Type B pancreatic cell (in vitro differentiated cells): ENCODE measurements at regions not wholly inside any gene's neighbourhood (a gene's known extent, or its start where the extent isn't known, plus 50 kb on each side); places are given as distances from the start of the nearest gene placed in this dataset.
A peak's percentile ranks its signal among the peaks of the same experiment; 100 is the strongest.

Experiments used
- DNase-seq: peaks from one replicate; pipeline ENCODE4 v3.0.0; 2021; ENCODE audit warnings: mixed read lengths; ENCODE audit not compliant: unreplicated experiment; ENCODE audit errors: extremely low spot score
- H3K27ac Mint-ChIP-seq: 2 replicates; pipeline ENCODE4 v1.8.0; 2021; ENCODE audit warnings: mild to moderate bottlenecking, mixed read lengths
- H3K27me3 Mint-ChIP-seq: 2 replicates; pipeline ENCODE4 v1.8.0; 2021; ENCODE audit warnings: mixed read lengths
- H3K36me3 Mint-ChIP-seq: 2 replicates; pipeline ENCODE4 v1.8.0; 2021; ENCODE audit warnings: mixed read lengths
- H3K4me1 Mint-ChIP-seq: one replicate; pipeline ENCODE4 v1.8.0; 2021; ENCODE audit warnings: mixed read lengths; ENCODE audit not compliant: unreplicated experiment
- H3K4me3 Mint-ChIP-seq: 2 replicates; pipeline ENCODE4 v1.8.0; 2021; ENCODE audit warnings: mild to moderate bottlenecking, mixed read lengths
- H3K9me3 Mint-ChIP-seq: 2 replicates; pipeline ENCODE4 v1.8.0; 2021; ENCODE audit warnings: mixed read lengths
- TF ChIP-seq, protein P1 (sequence below): fragments of 200-600 bp; sonication (generic); conservative IDR thresholded peaks from 2 replicates; pipeline ENCODE4 v1.5.0; 2021; ENCODE audit warnings: antibody characterized with exemption, mild to moderate bottlenecking

DNA sequence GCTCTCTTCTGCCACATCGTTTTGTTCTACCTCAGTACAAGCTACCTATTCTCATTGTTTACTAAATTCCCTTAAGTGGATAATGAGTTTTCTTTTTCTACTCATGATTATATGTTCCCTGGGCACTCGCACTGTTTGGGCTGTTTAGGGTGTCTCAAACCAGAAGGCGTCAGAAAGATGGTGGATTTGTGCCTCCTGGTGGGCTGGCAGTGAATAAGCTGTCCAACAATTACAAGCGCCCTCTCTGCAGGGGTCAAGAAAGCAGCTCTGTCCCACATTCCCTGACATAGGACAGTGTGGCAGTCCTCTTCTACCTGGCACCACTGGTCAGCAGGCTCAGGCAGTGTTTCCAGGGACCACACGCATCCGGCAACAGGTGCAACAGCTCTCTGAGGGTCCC is 173.4 kb upstream of the PPP2R3A start:
- TF ChIP-seq, protein P1, sequence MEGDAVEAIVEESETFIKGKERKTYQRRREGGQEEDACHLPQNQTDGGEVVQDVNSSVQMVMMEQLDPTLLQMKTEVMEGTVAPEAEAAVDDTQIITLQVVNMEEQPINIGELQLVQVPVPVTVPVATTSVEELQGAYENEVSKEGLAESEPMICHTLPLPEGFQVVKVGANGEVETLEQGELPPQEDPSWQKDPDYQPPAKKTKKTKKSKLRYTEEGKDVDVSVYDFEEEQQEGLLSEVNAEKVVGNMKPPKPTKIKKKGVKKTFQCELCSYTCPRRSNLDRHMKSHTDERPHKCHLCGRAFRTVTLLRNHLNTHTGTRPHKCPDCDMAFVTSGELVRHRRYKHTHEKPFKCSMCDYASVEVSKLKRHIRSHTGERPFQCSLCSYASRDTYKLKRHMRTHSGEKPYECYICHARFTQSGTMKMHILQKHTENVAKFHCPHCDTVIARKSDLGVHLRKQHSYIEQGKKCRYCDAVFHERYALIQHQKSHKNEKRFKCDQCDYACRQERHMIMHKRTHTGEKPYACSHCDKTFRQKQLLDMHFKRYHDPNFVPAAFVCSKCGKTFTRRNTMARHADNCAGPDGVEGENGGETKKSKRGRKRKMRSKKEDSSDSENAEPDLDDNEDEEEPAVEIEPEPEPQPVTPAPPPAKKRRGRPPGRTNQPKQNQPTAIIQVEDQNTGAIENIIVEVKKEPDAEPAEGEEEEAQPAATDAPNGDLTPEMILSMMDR = peak; percentile 59

DNA sequence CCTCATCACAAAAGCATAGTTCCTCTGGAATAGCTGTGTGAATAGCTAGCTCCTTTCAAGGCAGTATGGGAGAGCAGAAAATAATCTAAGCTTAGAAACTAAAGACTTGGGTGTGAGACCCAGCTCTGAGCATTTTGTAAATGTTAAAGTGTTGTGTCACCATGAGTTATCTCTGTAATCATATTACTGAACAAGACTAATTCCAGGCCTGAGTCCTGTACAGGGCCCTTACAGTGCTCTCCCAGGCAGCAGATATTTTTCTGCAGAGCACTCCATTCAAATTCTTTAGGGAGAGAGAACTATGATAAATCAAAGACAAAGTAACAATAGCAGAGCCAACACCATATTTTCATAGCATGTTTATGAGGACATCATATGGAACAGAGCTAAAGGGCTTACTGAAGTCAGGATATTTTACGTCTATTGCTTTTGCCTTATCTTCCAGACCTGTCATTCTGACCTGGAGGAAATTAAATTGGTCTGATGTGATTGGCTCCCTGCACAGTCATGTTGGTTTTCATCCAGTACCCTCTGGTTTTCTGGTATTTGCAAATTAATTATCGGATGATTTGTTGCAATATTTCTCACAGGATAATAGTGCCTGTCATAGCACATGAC is 172.6 kb upstream of the PPP2R3A start:
- H3K27me3 Mint-ChIP-seq = peaks cover 26% of the 10 kb centered on the region
- no peak overlapping the region for H3K4me3 Mint-ChIP-seq
- no peak for DNase-seq
- H3K4me1 Mint-ChIP-seq = no peaks in the 10 kb centered on the region
- H3K9me3 Mint-ChIP-seq = no peaks in the 10 kb centered on the region
- H3K36me3 Mint-ChIP-seq = no peaks in the 10 kb centered on the region
- no peak overlapping the region for H3K27ac Mint-ChIP-seq
- TF ChIP-seq, protein P1 = no peak

More for the DNA sequence above, 173.4 kb upstream of the PPP2R3A start:
- Mint-ChIP-seq H3K4me3 (no peak overlapping the region), H3K9me3 (no peaks in the 10 kb centered on the region), H3K27ac (no peak overlapping the region), H3K27me3 (peaks cover 30% of the 10 kb centered on the region), H3K4me1 (no peaks in the 10 kb centered on the region), H3K36me3 (no peaks in the 10 kb centered on the region)
- no peak for DNase-seq

DNA sequence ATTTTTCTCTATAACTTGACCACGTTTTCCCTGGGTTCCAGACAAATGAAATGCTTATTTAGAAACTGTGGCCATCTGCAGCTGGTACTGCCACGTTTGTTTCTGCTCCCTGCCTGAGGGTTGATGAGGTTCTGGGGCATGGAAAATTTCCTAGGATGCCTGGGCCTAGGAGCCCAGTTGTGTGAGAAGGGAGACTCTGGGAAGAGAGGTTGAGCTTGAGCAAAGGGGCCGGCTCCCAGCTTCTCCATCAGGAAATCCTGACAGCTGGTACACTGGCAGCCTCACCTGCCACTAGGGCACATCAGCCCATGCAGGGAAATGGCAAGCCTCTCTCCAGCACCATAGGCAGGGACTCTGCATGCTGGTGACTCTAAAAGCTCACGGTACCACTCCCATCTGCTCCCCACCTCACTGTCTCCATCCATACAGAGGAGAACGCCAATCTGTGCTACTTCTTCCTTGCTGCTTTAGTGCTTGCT is 165.4 kb upstream of the PPP2R3A start:
- TF ChIP-seq, protein P1 = no peak
- no peak for DNase-seq
- H3K27me3 Mint-ChIP-seq = peaks cover 28% of the 10 kb centered on the region
- no peak overlapping the region for H3K27ac Mint-ChIP-seq
- H3K9me3 Mint-ChIP-seq = no peaks in the 10 kb centered on the region
- H3K4me1 Mint-ChIP-seq = no peaks in the 10 kb centered on the region
- no peaks in the 10 kb centered on the region for H3K36me3 Mint-ChIP-seq
- H3K4me3 Mint-ChIP-seq = no peak overlapping the region

DNA sequence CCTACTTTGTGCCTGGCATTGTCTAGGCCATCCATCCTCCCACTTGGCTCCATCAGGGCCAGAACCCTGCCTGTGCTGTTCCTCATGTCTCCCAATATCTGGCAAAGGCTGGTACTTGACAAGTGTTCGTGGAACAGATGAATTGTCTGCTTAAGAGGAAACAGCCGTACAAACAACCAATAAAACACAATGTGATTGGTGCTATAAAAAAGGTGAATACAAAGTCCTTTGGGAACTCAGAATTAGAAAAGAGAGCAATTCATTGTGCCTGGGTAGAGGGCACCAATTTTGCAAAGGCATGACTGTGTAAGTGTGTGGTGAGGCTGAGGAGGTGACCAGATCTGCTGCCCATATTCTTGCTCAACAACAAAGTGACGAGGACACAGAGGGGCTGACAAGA is 164.5 kb upstream of the PPP2R3A start:
- TF ChIP-seq, protein P1 = no peak
- Mint-ChIP-seq H3K4me3 (no peak overlapping the region), H3K9me3 (no peaks in the 10 kb centered on the region), H3K27ac (no peak overlapping the region), H3K4me1 (no peaks in the 10 kb centered on the region), H3K36me3 (no peaks in the 10 kb centered on the region), H3K27me3 (peaks cover 27% of the 10 kb centered on the region)
- DNase-seq = no peak

DNA sequence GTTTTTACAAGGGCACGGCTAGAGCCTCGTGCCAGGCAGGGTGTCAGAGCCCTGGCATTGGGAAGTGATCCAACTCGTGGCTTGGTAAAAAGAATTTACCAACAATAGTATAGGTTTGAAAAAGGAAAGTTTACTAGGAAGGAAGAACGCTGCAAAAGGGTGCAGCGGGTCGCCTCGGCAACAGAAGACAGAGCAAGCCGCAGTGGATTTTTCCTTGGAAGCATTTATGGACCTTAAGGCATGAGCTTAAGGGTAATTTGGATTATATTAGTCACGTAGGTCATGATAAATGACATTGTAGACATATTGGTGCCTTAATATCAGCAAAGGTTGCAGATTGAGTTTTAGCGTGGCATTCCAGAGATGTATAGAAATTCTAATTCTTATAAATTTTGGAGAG is 163.4 kb upstream of the PPP2R3A start:
- no peak for DNase-seq
- peaks cover 27% of the 10 kb centered on the region for H3K27me3 Mint-ChIP-seq
- H3K27ac Mint-ChIP-seq = no peak overlapping the region
- no peaks in the 10 kb centered on the region for H3K9me3 Mint-ChIP-seq
- TF ChIP-seq, protein P1 = no peak
- H3K4me1 Mint-ChIP-seq = no peaks in the 10 kb centered on the region
- no peaks in the 10 kb centered on the region for H3K36me3 Mint-ChIP-seq
- no peak overlapping the region for H3K4me3 Mint-ChIP-seq
